Naive thymus-derived CD4-positive, alpha-beta T cell (primary cell): ENCODE measurements at regions not wholly inside any gene's neighbourhood (a gene's known extent, or its start where the extent isn't known, plus 50 kb on each side); places are given as distances from the start of the nearest gene placed in this dataset.

Experiments used
- ATAC-seq: fragments of 150-1000 bp; cut with Tn5 transposase; 2 replicates; pipeline ENCODE4 v1.10.0; 2021; ENCODE audit warnings: mild to moderate bottlenecking, moderate library complexity
- CTCF ChIA-PET: fragments of 350-600 bp; sonication (Branson Sonifier 250); formaldehyde crosslinking; loops from one replicate; lab custom pipeline; 2021; ENCODE audit warnings: antibody characterized with exemption; lab: Charles Lee
- POLR2A ChIA-PET: fragments of 350-600 bp; sonication (Branson Sonifier 250); formaldehyde crosslinking; loops from one replicate; lab custom pipeline; 2021; ENCODE audit warnings: antibody characterized with exemption, inconsistent platforms; lab: Charles Lee
- DNase-seq, 9 donors: peaks; one replicate each; pipeline versions ENCODE4 v3.0.0 to v3.0.0-alpha.2; 2020 to 2022; ENCODE audit warnings: mixed read lengths in 1 of 9
- H3K27ac ChIP-seq: one replicate; pipeline ENCODE4 v1.7.0; 2013; ENCODE audit warnings: mild to moderate bottlenecking, low read depth, low read length, moderate library complexity
- H3K27me3 ChIP-seq, 2 donors: one replicate each; pipeline ENCODE4 v1.7.0; 2013; ENCODE audit warnings: low read length in 2 of 2, mild to moderate bottlenecking in 2 of 2, moderate library complexity in 2 of 2; ENCODE audit not compliant: control insufficient read depth in 2 of 2, insufficient read depth in 2 of 2
- H3K36me3 ChIP-seq, 3 experiments: 1 replicate in 2 of 3; 2 replicates in 1 of 3; pipeline ENCODE4 v1.7.0; 2013; ENCODE audit warnings: low read length in 3 of 3, mild to moderate bottlenecking in 3 of 3, moderate library complexity in 1 of 3; ENCODE audit not compliant: insufficient read depth in 3 of 3, control insufficient read depth in 2 of 3
- H3K4me1 ChIP-seq, 2 donors: one replicate each; pipeline ENCODE4 v1.7.0; 2013; ENCODE audit warnings: low read length in 2 of 2, mild to moderate bottlenecking in 2 of 2, moderate library complexity in 1 of 2; ENCODE audit not compliant: control insufficient read depth in 2 of 2, insufficient read depth in 2 of 2
- H3K4me3 ChIP-seq: 2 replicates; pipeline ENCODE4 v1.7.0; 2013; ENCODE audit warnings: mild to moderate bottlenecking, low read length
- H3K9me3 ChIP-seq, 3 experiments: 1 replicate in 2 of 3; 2 replicates in 1 of 3; pipeline ENCODE4 v1.7.0; 2013; ENCODE audit warnings: low read length in 3 of 3; ENCODE audit not compliant: control insufficient read depth in 2 of 3
- H3K27ac Mint-ChIP-seq, 9 donors: one replicate each; pipeline ENCODE4 v1.8.0; 2020 to 2022; ENCODE audit warnings: mixed read lengths in 9 of 9, mild to moderate bottlenecking in 8 of 9, moderate library complexity in 5 of 9, inconsistent platforms in 2 of 9
- H3K27me3 Mint-ChIP-seq, 5 donors: one replicate each; pipeline ENCODE4 v1.8.0; 2021 to 2022; ENCODE audit warnings: mixed read lengths in 5 of 5, mild to moderate bottlenecking in 1 of 5
- H3K36me3 Mint-ChIP-seq, 5 donors: one replicate each; pipeline ENCODE4 v1.8.0; 2020 to 2022; ENCODE audit warnings: mixed read lengths in 5 of 5, mild to moderate bottlenecking in 3 of 5, inconsistent platforms in 1 of 5
- H3K4me1 Mint-ChIP-seq, 7 donors: one replicate each; pipeline ENCODE4 v1.8.0; 2020 to 2022; ENCODE audit warnings: mixed read lengths in 7 of 7, mild to moderate bottlenecking in 3 of 7, inconsistent platforms in 1 of 7
- H3K4me3 Mint-ChIP-seq, 10 donors: one replicate each; pipeline ENCODE4 v1.8.0; 2020 to 2022; ENCODE audit warnings: mild to moderate bottlenecking in 10 of 10, mixed read lengths in 10 of 10, moderate library complexity in 6 of 10, inconsistent platforms in 2 of 10
- H3K9me3 Mint-ChIP-seq, 11 donors: one replicate each; pipeline ENCODE4 v1.8.0; 2020 to 2022; ENCODE audit warnings: mixed read lengths in 11 of 11, mild to moderate bottlenecking in 4 of 11, inconsistent platforms in 1 of 11, moderate library complexity in 1 of 11
- intact Hi-C, 2 donors: fragments of 100-400 bp; cut with micrococcal nuclease; formaldehyde crosslinking; loops; one replicate each; pipeline ENCODE4 v1.15.1; 2023

DNA sequence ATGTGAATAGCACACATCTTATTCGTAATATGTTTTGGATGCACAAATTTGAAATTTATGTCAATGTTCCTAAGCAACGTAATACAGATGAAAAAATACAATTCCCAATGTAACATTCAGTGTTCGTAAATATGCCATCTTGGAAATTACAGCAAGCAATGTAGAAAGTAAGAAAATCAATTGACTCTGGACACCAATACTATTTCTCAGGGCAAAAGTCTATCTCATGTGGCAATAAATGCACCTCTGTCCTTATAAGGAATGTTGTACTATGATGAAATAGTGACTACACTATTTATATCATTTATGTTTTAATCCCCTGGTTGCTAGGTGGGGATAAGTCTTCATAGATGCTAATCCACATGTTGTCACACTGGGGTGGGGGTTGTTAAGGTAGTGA, 251.2 kb downstream of the GXYLT1 start:
- POLR2A ChIA-PET, result no interaction called here
- H3K4me3 Mint-ChIP-seq, result no peak overlapping the region
- Histone ChIP-seq H3K9me3 (no peaks in the 10 kb centered on the region), H3K27ac (no peak overlapping the region), H3K4me1 (no peaks in the 10 kb centered on the region), H3K36me3 (no peaks in the 10 kb centered on the region), H3K4me3 (no peak overlapping the region), H3K27me3 (peaks cover 0 to 3% of the 10 kb centered on the region in 2 donors)
- H3K9me3 Mint-ChIP-seq, result peaks cover 0 to 6% (median 0%) of the 10 kb centered on the region in 11 donors
- intact Hi-C loops, result no loop called here
- ATAC-seq (no peak), DNase-seq (no peak)
- H3K27ac Mint-ChIP-seq, result no peak overlapping the region
- no peaks in the 10 kb centered on the region for H3K36me3 Mint-ChIP-seq
- H3K4me1 Mint-ChIP-seq, result no peaks in the 10 kb centered on the region
- CTCF ChIA-PET, result no interaction called here
- H3K27me3 Mint-ChIP-seq, result peaks cover 0 to 19% (median 12%) of the 10 kb centered on the region in 5 donors

DNA sequence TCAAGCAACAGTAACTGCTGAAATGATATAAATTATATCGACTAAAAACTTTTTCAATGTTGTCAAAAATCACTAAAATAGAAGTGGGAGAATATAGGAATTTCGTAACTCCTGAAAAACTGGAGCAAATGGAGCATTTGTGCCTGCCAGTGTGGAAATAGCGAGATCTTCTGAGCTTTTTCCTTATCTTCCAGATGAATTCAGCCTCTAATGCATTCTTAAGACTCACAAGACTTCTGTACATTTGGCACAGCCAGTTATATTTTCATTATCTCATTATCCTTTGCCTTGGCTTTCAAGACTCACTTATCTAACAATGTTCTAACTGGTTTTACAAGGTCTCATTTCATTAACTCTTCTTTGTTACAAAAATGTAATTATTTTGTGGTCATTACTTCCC, 252.4 kb downstream of the GXYLT1 start:
- no peaks in the 10 kb centered on the region for H3K36me3 ChIP-seq
- no peaks in the 10 kb centered on the region for H3K9me3 ChIP-seq
- no peaks in the 10 kb centered on the region for H3K27me3 ChIP-seq
- no peak overlapping the region for H3K27ac ChIP-seq
- Mint-ChIP-seq H3K4me3 (no peak overlapping the region), H3K4me1 (no peaks in the 10 kb centered on the region), H3K27ac (no peak overlapping the region), H3K27me3 (peaks cover 0 to 18% (median 10%) of the 10 kb centered on the region in 5 donors), H3K9me3 (peaks cover 0 to 6% (median 0%) of the 10 kb centered on the region in 11 donors), H3K36me3 (no peaks in the 10 kb centered on the region)
- no peak for ATAC-seq
- CTCF ChIA-PET, result no interaction called here
- POLR2A ChIA-PET, result no interaction called here
- intact Hi-C loops, result no loop called here
- H3K4me1 ChIP-seq, result no peaks in the 10 kb centered on the region
- H3K4me3 ChIP-seq, result no peak overlapping the region
- no peak for DNase-seq

GRCh38 chr12:41891226-41891625, 253.4 kb downstream of the GXYLT1 start:
- ATAC-seq (no peak), DNase-seq (no peak)
- Mint-ChIP-seq H3K27me3 (peaks cover 2 to 29% (median 17%) of the 10 kb centered on the region in 5 donors), H3K36me3 (no peaks in the 10 kb centered on the region), H3K9me3 (peaks cover 0 to 6% (median 0%) of the 10 kb centered on the region in 11 donors), H3K4me3 (no peak overlapping the region), H3K4me1 (no peaks in the 10 kb centered on the region), H3K27ac (no peak overlapping the region)
- Histone ChIP-seq H3K27ac (no peak overlapping the region), H3K9me3 (no peaks in the 10 kb centered on the region), H3K4me1 (no peaks in the 10 kb centered on the region), H3K27me3 (no peaks in the 10 kb centered on the region), H3K36me3 (no peaks in the 10 kb centered on the region), H3K4me3 (no peak overlapping the region)
- ChIA-PET POLR2A (no interaction called here), CTCF (no interaction called here)
- intact Hi-C loops, result no loop called here

DNA sequence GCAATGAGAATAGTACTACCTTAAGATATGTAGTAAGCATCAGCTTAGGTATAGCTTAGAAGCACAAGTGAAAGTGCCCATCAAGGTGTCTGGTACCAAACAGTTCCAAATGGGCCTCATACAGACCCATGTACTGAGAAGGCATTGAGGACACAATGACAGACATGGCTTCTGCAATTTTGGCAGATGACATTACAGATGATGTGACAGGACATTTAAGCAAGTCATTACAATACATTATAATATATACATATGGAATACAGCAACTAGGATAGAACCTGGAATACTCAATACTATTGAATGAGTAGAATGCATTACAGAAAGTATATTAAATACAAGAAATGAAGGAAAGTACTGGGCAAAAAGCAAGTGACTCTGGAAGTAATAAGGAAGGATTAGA, 256.4 kb downstream of the GXYLT1 start:
- Mint-ChIP-seq H3K36me3 (no peaks in the 10 kb centered on the region), H3K4me3 (no peak overlapping the region), H3K27me3 (peaks cover 0 to 20% (median 8%) of the 10 kb centered on the region in 5 donors), H3K9me3 (no peaks in the 10 kb centered on the region), H3K27ac (no peak overlapping the region), H3K4me1 (no peaks in the 10 kb centered on the region)
- ChIA-PET CTCF (no interaction called here), POLR2A (no interaction called here)
- no peak for DNase-seq
- Histone ChIP-seq H3K27me3 (no peaks in the 10 kb centered on the region), H3K9me3 (no peaks in the 10 kb centered on the region), H3K36me3 (no peaks in the 10 kb centered on the region), H3K4me1 (no peaks in the 10 kb centered on the region), H3K27ac (no peak overlapping the region), H3K4me3 (no peak overlapping the region)
- no peak for ATAC-seq
- intact Hi-C loops, result no loop called here

DNA sequence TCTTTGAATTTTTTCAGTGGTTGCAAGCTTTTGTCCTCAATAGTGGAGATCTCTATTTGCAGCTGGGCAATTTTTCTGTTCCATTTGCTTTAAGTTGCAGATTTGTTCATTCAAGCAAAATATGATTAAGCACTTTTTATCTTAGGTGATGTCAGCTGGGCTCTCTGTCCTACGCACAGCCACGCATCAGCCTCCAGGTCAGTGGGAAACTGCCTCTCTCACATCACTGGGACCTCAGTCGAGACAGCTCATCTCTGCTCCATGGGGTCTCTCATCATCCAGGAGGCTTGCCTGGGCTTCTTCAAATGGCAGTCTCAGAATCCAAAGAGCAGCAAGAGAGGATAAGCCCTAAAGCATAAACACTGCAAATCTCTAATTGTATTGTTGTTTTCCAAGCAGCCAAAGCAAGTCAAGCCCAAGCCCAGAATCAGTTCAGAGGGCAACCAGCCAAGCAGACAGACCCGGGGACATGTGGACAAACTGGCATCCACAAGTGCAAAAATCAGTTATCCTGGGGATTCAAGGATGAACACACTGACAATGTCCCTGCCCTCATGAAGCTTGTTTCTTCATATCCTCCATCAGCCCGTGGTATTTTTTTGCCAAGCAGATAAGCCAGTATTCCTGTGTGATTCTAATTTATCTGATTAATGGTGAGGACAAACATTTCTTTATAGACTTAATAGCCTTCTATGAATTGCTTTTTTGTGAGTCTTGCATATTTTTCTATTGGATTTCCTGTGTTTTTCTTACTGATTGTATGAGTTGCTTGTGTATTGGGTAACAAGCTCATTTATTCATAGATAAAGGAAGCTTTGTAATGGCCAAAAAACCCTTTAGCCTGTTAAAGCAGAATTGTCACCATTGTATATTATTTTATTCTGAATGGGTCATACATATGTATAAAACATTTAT, 262.5 kb downstream of the GXYLT1 start:
- no peak for DNase-seq
- H3K27me3 ChIP-seq, result no peaks in the 10 kb centered on the region
- H3K27ac ChIP-seq, result no peak overlapping the region
- peaks cover 0 to under 1% (median 0%) of the 10 kb centered on the region in 11 donors for H3K9me3 Mint-ChIP-seq
- H3K27me3 Mint-ChIP-seq, result peaks cover 0 to 18% (median 5%) of the 10 kb centered on the region in 5 donors
- H3K36me3 ChIP-seq, result no peaks in the 10 kb centered on the region
- ATAC-seq, result no peak
- ChIA-PET POLR2A (no interaction called here), CTCF (interaction anchor here (0.6 kb wide), 1 partner anchor 320 kb away, joined by 3 read pairs; no protein-coding TSS in a partner anchor)
- no peaks in the 10 kb centered on the region for H3K4me1 ChIP-seq
- H3K9me3 ChIP-seq, result no peaks in the 10 kb centered on the region
- intact Hi-C loops, result no loop called here
- no peak overlapping the region for H3K4me3 ChIP-seq
- H3K4me3 Mint-ChIP-seq, result no peak overlapping the region
- H3K27ac Mint-ChIP-seq, result no peak overlapping the region
- no peaks in the 10 kb centered on the region for H3K4me1 Mint-ChIP-seq
- H3K36me3 Mint-ChIP-seq, result no peaks in the 10 kb centered on the region

DNA sequence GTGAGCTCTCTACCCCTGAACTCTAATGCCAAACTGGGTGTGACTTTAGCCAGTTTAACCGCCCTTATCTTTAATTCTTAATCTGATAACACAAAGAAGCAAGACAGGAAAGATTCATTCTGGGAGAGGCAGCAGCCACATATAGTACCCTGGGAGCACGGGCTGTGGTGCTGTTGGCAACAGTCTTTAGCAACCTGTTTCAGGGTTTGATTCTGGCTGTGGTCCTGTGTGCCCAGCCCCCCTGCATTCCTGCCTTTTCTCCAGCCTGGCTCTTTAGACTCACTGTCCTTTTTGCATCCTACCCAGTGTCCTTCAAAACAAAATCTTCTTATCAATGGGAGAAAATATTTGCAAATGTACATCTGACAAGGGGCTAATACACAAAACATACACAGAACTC, 275.2 kb downstream of the GXYLT1 start:
- H3K27me3 ChIP-seq, result no peaks in the 10 kb centered on the region
- H3K27me3 Mint-ChIP-seq, result peaks cover 0 to 24% (median 10%) of the 10 kb centered on the region in 5 donors
- peaks cover 0 to 3% (median 0%) of the 10 kb centered on the region in 5 donors for H3K36me3 Mint-ChIP-seq
- no peak overlapping the region for H3K27ac Mint-ChIP-seq
- no peaks in the 10 kb centered on the region for H3K36me3 ChIP-seq
- no peak overlapping the region for H3K4me3 ChIP-seq
- no peak for DNase-seq
- ATAC-seq, result no peak
- H3K4me1 ChIP-seq, result no peaks in the 10 kb centered on the region
- H3K4me1 Mint-ChIP-seq, result no peaks in the 10 kb centered on the region
- no peaks in the 10 kb centered on the region for H3K9me3 ChIP-seq
- ChIA-PET CTCF (no interaction called here), POLR2A (no interaction called here)
- peaks cover 1 to 23% (median 10%) of the 10 kb centered on the region in 11 donors for H3K9me3 Mint-ChIP-seq
- intact Hi-C loops, result no loop called here
- H3K27ac ChIP-seq, result no peak overlapping the region
- H3K4me3 Mint-ChIP-seq, result no peak overlapping the region
